ENCODE measurements at regions not wholly inside any gene's neighbourhood (a gene's known extent, or its start where the extent isn't known, plus 50 kb on each side); places are given as distances from the start of the nearest gene placed in this dataset.

DNA sequence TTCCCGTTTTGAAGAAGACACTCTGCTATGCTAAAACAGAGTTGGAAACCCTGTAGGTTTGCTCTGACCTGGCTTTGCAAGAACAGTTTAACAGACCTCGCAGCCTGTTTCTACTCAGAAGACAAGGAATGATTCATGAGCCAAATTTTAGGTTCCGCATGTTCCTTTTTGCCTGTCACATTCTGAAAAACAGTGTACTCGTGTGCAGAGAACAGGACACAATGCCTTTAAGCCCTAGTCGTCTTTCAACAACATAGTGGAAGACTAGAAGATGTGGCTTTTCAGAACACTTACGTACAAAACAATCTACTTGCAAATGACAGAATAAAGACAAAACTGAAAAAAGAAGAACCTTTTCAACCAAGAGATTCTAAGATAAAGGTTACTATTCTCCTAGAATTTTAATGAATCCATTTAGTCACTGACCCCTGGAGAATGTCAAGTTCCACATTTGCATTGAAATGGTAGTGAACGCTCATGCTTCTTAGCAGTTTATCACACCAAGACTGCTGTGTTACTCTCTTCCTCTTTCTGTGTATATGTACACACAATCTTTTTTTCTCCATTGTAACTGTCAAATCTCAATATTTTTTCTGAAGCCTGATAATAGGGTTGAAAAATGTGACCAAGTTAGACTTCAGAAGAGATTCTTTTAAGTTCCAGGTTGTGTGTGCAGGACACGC lies 220.7 kb upstream of the NRSN1 start:
- Histone ChIP-seq H3K9ac (ENCODE audit: extremely low read depth, insufficient read length, low read length) (no peak overlapping the region), H4K20me1 (ENCODE audit: control insufficient read depth, insufficient read depth, insufficient read length) (no peaks in the 10 kb centered on the region), H3K27ac (ENCODE audit: insufficient read length, low read depth, low read length) (no peak overlapping the region), H2AFZ (ENCODE audit: low read length) (no peak overlapping the region), H3K4ac (ENCODE audit: low read depth, low read length) (no peak overlapping the region), H3K23ac (ENCODE audit: insufficient read length, low read depth, low read length) (no peak overlapping the region), H2AK5ac (ENCODE audit: insufficient read length, low read length) (no peak overlapping the region), H3K79me1 (ENCODE audit: insufficient read depth, low read depth, low read length, poor library complexity, severe bottlenecking) (no peaks in the 10 kb centered on the region), H3K18ac (ENCODE audit: insufficient read length, low read depth, low read length) (no peak overlapping the region), H3K23me2 (ENCODE audit: insufficient read length, low read depth, low read length, poor library complexity, severe bottlenecking) (no peaks in the 10 kb centered on the region), H3T11ph (ENCODE audit: low read length) (no peak overlapping the region), H3K79me2 (ENCODE audit: insufficient read depth, low read length) (no peaks in the 10 kb centered on the region), H3K27me3 (ENCODE audit: insufficient read depth, low read length) (no peaks in the 10 kb centered on the region), H3K14ac (ENCODE audit: insufficient read depth, low read length) (no peak overlapping the region), H2BK12ac (ENCODE audit: insufficient read length, low read depth, low read length) (no peak overlapping the region), H3K4me1 (ENCODE audit: insufficient read depth, low read length) (no peaks in the 10 kb centered on the region), H3K4me2 (ENCODE audit: insufficient read depth, insufficient read length, low read length) (no peak overlapping the region), H3K9me3 (ENCODE audit: control insufficient read depth, low read depth, low read length) (no peaks in the 10 kb centered on the region), H2BK120ac (ENCODE audit: low read depth, low read length, poor library complexity, severe bottlenecking) (no peak overlapping the region), H4K91ac (ENCODE audit: insufficient read length, low read depth, low read length) (no peak overlapping the region), H3K56ac (ENCODE audit: insufficient read length, low read depth, low read length) (no peak overlapping the region), H2BK5ac (ENCODE audit: insufficient read length, low read length) (no peak overlapping the region), H4K5ac (ENCODE audit: insufficient read length, low read depth, low read length) (no peak overlapping the region), H4K8ac (replicated peaks; ENCODE audit: insufficient read length, low read depth, low read length) (no peak overlapping the region), H2BK20ac (ENCODE audit: low read depth, low read length, poor library complexity, severe bottlenecking) (no peak overlapping the region), H2BK15ac (ENCODE audit: low read depth, low read length) (no peak overlapping the region)
- WGBS (ENCODE audit: extremely low coverage, insufficient read length, low lambda C conversion rate) = no CpG with 5 or more reads among the region's 8 CpGs
- H3K4me3 Mint-ChIP-seq = no peak overlapping the region
- no peak for TF ChIP-seq CTCF (conservative IDR thresholded peaks at IDR 0.05)
- DNase-seq = no peak
- H3K36me3 Mint-ChIP-seq (ENCODE audit: insufficient read depth in 1 of 3, low read depth in 3 of 3) = no peaks in the 10 kb centered on the region
- peaks cover 1% of the 10 kb centered on the region; the same call in 1 of the 2 replicates for H3K27me3 Mint-ChIP-seq (ENCODE audit: low read depth)
- H3K27ac Mint-ChIP-seq = no peak overlapping the region
- H3K4me1 Mint-ChIP-seq = peaks cover 4 to 6% of the 10 kb centered on the region in 2 experiments; a peak in 1 of 4 replicates
- H3K9me3 Mint-ChIP-seq = no peaks in the 10 kb centered on the region
